Erythroblast (primary cell): ENCODE measurements at regions not wholly inside any gene's neighbourhood (a gene's known extent, or its start where the extent isn't known, plus 50 kb on each side); places are given as distances from the start of the nearest gene placed in this dataset.
"Not testable (repeated sequence)": the region's sequence is repeated elsewhere in the genome, so short reads cannot be mapped to it uniquely, and the experiment has no call there.

Experiments used
- DNase-seq, 2 experiments: peaks; one replicate each; lab custom pipeline; 2025; lab: John Stamatoyannopoulos, UW
- GATA1 ChIP-seq: IDR thresholded peaks from 2 replicates; pipeline ENCODE4 v1.6.1; 2011; ENCODE audit warnings: low read depth, mild to moderate bottlenecking, control low read depth, low read length, moderate library complexity
- POLR2A ChIP-seq: IDR thresholded peaks from 2 replicates; pipeline ENCODE4 v1.6.1; 2011; ENCODE audit warnings: mild to moderate bottlenecking, low read length

DNA sequence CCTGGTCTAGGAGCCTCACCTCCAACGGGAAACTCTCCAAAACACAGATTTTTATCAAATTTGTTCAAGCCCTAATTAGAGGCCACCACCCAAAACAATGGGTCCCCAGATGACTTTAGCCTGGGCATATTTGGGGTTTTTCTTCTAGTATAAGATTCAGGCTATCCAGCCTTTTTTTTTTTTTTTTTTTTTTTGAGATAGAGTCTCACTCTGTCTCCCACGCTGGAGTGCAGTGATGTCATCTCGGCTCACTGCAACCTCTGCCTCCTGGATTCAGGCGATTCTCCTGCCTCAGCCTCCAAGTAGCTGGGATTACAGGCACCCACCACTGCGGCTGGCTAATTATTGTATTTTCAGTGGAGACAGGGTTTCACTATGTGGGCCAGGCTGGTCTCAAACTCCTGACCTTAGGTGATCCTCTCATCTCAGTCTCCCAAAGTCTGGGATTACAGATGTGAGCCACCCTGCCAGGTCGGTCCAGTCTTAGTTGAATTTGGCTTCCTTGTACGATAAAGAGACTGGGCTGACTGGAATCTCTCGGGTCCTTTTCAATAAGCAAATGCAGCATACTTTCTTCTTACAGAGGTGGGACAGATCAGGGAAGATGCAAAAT, 91.4 kb upstream of the KLF6 start:
- TF ChIP-seq GATA1 (no peak), POLR2A (no peak)
- DNase-seq, result no peak

DNA sequence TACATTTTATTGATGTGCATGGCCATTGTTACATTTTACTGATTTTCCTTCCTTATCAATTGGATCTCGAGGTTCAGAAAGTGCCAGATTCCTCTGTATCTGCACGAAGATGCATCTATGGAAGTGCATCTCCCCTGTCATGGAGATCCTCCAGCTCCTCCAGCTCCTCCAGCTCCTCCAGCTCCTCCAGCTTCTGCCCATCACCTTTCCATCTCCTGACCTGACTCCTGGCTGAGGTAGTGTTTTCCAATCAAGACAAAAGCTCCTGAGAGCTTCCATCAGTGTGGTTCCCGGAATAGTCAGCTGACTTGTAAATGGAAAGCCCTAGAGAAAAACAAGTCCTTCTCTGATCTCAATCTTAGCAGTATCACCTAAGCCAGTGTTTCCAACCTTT, 90.8 kb upstream of the KLF6 start:
- no peak for DNase-seq
- TF ChIP-seq POLR2A (no peak), GATA1 (no peak)

DNA sequence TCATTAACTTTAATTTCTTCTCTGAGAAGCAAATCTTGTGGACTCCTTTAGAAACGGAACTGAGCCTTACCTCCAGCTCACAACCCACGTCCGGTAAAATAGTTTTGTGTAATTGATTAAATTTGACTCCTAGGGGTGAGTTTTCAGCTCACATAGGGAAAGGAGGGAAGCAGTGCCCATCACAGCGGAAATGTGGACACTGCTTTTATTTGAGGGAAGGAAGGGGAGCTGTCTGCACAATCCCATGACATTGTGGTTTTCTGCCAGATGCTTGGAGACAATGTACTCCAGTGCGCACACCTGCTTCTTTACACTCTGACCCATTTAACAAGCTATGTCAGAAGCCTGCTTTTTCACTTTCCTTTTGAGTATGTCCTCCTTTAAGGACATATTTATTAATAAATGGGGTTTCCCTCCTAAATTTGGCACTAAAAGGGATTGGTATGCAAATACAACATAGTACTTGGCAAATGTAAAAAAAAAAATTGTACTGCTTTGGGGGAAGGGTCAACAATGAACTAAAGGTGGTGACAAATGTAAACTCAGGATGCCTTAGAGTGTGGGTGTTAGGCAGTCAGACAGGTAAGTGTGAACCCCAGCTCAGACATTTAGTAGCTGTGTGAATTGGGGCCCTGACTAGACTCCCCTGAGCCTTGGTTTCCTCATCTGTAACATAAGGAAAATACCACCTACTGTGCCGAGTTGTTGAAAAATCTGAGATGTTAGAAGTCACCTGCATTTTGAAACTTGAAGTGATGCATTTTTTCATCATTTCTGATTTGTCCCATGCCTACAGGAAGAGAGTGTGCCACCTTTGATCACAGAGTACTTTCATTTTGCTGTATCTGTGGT, 90.2 kb upstream of the KLF6 start:
- TF ChIP-seq POLR2A (no peak), GATA1 (no peak)
- no peak for DNase-seq

DNA sequence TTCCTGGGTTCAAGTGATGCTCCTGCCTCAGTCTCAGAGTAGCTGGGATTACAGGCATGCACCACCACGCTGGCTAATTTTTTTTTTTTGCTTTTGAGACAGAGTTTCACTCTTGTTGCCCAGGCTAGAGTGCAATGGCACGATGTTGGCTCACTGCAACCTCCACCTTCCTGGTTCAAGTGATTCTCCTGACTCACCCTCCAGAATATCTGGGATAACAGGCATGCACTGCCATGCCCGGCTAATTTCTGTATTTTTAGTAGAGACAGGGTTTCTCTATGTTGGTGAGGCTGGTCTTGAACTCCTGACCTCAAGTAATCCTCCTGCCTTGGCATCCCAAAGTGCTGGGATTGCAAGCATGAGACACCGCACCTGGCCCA, 89.6 kb upstream of the KLF6 start:
- DNase-seq, result not testable (repeated sequence)

DNA sequence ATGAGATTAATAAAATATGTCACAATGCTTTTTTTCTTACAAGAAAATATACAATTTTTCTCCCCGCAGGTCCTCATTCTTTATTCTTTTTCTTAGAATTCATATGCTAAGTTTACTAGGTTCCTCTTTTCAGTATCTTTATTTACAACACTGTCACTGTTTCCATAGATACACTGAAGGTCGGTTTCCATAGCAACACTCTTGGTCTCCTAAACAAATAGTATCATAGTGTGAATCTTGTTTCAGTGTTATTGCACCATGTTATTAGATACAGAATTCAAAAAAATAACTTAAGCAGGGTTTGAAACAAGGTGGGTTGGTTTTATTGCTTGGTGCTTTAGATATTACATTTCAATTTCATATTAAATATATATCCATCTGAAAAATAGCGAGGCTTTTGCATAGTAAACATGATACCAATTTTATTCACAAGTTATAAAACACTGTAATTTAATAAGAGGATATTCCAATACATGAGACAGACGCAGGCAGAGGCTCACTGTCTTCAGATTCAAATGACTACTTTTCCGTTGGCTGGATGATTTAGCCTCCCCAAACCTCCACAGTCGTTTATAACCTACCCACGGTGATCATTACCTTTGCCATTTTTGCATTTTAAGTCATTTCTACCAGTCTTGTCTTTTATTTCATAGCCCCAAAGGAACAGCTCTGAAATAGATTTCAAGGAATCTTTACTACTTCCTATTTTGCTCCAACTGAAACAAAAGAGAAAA, 88.9 kb upstream of the KLF6 start:
- peak; percentile 71 to 72 for DNase-seq
- no peak for TF ChIP-seq GATA1
- TF ChIP-seq POLR2A, result no peak

DNA sequence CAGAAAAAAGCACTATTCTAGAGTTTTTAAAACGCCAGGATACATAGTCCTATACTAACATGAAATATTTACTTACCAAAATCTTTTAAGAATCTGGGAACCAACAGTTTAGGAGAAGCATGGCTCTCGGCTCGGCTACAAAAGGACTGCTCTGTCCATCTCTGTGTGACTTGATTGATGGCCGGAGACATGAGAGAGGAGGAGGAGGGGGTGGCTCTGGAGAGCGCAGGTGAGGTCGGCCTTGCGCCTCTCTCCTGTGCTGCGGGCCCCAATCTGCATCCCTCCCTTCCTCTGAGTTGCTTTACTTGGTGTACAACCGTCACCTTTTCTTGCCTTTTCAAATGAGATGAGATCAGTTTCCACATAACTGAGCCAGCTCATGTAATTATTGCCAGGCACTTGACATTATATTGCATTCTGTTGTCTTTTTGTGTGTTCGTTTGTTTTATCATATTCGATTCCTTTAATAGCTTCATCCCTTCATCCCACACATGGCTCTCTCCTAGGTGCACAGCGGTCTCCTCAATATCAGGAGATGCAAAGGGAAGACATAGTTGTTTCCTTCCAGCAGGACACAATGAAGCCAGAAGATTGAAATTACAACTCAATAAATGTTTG, 87.8 kb upstream of the KLF6 start:
- no peak for DNase-seq
- TF ChIP-seq POLR2A (no peak), GATA1 (no peak)

DNA sequence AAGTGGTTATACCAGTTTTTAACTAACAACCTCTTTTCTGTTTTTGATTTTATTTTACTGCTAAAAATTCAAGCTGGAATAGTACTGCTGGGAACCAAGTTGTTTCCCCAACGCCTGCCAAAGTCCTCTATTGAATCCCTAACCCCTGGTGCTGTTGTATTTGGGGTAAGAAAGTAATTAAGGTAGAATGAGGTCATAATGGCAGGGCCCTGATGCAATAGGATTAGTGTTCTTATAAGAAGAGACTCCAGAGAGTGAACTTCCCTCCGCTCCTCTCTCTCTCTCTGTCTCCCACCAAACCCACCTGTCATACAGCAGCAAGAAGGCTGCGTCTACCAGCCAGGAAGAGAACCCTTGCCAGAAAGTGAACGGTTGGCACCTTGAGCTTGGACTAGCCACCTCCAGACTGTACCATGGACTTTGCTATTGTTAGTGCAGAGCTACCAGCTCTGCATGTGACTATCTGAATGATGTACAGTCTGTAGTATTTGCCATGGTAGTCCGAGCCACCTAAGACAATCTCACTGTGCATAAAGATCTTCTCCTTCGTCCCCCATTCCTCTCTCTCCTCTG, 86.5 kb upstream of the KLF6 start:
- TF ChIP-seq GATA1 (no peak), POLR2A (no peak)
- no peak for DNase-seq

DNA sequence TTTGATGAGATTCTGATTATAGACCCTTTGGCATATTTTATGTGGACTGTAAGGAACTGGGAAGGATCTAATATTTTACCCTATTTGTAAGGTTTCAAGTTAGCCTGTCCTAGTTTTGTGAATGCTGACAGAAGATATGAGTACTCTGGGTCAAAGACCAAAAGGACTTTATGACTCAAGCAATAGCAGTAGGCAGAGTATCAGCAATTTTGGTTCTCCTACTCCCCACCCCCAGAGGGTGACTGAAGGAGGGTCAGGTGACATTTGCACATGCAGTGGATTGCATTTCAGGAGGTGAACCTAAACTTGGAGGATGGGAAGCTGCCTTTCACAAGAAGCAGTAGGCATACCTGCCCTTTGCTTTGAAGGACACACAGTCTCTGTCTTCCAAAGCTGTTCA, 84.0 kb upstream of the KLF6 start:
- DNase-seq, result peak in 1 of 2 experiments; percentile 47
- no peak for TF ChIP-seq POLR2A
- TF ChIP-seq GATA1, result no peak

DNA sequence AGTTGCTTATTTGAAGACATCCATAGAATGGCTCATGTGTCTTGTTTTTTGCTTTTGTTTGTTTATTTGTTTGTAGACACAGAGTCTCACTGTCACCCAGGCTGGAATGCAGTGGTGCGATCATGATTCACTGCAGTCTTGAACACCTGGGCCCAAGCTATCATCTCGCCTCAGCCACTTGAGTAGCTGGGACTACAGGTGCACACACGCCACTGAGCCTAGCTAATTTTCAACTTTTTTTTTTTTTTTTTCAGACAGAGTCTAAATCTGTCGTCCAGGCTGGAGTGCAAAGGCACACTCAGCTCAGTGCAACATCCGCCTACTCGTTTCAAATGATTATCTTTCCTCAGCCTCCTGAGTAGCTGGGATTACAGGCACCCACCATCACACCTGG, 83.3 kb upstream of the KLF6 start:
- TF ChIP-seq POLR2A (no peak), GATA1 (no peak)
- no peak for DNase-seq

DNA sequence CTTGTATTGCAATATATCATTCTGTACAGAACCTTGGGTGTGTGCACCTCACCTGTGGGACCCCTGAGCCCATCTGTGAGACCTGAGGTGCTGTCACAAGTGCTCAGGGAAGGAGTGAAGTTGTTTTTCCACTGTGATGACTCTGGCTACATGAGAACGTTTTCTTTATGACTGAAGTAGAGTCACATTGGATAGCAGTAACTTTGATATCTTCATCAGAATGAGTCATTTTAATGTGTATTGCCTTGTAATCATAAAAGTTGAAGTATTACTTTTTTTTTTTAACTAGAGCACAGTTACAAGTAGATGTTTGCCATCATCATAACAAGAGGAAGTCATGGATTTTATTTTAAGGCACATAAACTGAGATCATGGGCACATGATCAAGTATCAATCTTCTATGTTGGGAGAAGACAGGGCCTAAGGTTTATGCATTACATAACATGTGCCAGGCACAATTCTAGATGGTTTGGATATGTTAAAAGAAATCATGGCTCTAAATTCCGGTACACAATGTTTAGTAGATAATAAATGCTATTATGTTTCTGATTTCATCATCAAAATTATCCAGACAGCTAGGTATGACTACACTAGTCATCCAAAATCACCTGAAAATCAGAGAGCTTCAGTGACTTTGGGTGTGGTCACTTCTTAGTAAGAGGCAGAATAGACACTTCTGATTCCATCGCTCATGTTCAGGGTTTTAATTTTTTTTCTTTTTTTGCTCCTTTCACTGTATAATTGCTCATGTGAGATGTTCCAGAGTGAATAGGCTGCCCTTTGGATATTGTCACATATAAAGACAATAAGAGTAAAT, 82.7 kb upstream of the KLF6 start:
- TF ChIP-seq POLR2A (no peak), GATA1 (no peak)
- DNase-seq, result peak in 1 of 2 experiments; percentile 18

DNA sequence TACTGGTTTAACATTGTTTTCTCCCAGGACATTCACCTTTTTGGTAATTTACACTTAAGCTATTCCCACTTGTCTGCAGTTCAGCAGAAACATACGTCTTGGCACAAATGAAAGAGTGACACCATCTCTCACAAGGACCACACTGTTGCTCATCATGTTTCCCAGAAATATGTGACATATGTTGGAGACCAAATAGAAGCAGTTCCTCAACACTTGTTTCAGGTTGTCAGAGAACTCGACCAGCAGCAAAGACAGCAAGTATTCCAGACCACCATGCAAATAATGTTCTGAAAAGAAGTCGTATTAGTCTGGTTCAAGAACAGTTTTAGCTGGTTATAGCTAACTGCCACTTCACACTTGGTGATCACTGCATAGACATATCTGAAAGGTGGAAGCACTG, 81.3 kb upstream of the KLF6 start:
- peak in 1 of 2 experiments; percentile 25 for DNase-seq
- TF ChIP-seq GATA1 (no peak), POLR2A (no peak)

DNA sequence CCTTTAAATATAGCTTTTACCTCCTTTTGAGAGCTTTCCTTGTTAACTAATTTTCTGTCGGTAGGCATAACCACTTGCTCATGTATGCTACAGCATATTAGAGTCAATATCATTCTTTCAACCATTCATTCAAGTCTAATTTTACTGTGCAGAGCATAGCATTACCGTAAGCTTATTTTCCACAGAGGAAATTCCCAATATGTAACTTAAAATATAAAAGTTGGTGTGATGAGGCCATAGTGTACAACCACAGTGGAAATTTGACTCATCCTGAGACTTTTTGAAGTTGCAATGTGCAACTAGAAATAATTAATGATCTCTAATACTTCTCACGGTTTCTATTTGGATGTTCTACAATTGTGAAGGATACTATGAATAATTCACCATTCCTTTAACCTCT, 80.6 kb upstream of the KLF6 start:
- DNase-seq, result no peak
- no peak for TF ChIP-seq GATA1
- TF ChIP-seq POLR2A, result no peak

DNA sequence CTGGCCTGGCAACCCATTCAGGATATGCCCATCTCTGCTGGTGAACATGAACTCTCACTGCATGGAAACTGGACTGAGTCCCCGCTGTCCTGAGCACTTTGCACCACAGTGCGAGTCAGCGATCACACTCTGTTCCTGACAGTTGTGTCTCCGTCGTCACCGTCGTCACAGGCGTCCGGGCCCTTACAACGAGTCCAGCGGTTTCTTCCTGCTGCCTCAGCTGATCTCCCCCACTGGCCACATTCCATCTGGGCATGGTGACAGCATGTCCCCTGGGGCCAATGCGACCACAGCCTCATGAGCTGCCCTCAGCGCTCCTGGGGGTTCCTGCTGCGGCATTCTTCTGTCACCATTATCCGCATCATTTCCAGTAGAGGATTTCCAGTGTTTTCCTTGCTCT, 76.8 kb upstream of the KLF6 start:
- TF ChIP-seq POLR2A (no peak), GATA1 (no peak)

More for the DNA sequence above, 76.8 kb upstream of the KLF6 start:
- no peak for DNase-seq
